GM12878 (cell line): ENCODE measurements at regions not wholly inside any gene's neighbourhood (a gene's known extent, or its start where the extent isn't known, plus 50 kb on each side); places are given as distances from the start of the nearest gene placed in this dataset.

Experiments used
- ATAC-seq: fragments of 200-7000 bp; cut with Tn5 transposase; 3 replicates; pipeline ENCODE4 v1.9.1; 2020; ENCODE audit warnings: mild to moderate bottlenecking, moderate library complexity
- BruUV-seq: library from RNA; stranded (reverse); fragments of 400-500 nt; replicated peaks from 2 replicates; lab custom pipeline; 2021; lab: Mats Ljungman, UMichigan
- CTCF ChIA-PET: fragments of 300-600 bp; sonication (Branson Sonifier 250); formaldehyde crosslinking; extraction: SDS; loops from one replicate; lab custom pipeline; 2021; ENCODE audit warnings: inconsistent platforms; lab: Yijun Ruan, JAX
- POLR2A ChIA-PET: fragments of 350-600 bp; formaldehyde crosslinking; extraction: SDS; loops from one replicate; lab custom pipeline; 2021; ENCODE audit warnings: inconsistent platforms; lab: Charles Lee
- RAD21 ChIA-PET: fragments of 300-600 bp; sonication (Branson Sonifier 250); formaldehyde crosslinking; loops from one replicate; lab custom pipeline; 2023; ENCODE audit warnings: antibody characterized with exemption; ENCODE audit not compliant: unreplicated experiment; lab: Charles Lee
- SMC1A ChIA-PET: fragments of 300-600 bp; sonication (Branson Sonifier 250); formaldehyde crosslinking; loops from one replicate; lab custom pipeline; 2023; ENCODE audit not compliant: unreplicated experiment, uncharacterized antibody; lab: Charles Lee
- DNase-seq: peaks from one replicate; pipeline ENCODE4 v3.0.0-alpha.2; 2011; ENCODE audit warnings: low read depth, low spot score
- FAIRE-seq: peaks from 3 replicates; lab custom pipeline; 2011; peaks lifted over from hg19 to GRCh38; lab: Jason Lieb, UNC
- H2AFZ ChIP-seq: 2 replicates; pipeline ENCODE4 v1.6.0; 2011; ENCODE audit warnings: low read depth, low read length, control low read depth; ENCODE audit not compliant: control insufficient read depth
- H3K27ac ChIP-seq: 2 replicates; pipeline ENCODE4 v1.5.1; 2011; ENCODE audit warnings: control low read depth; ENCODE audit not compliant: control insufficient read depth, insufficient read depth
- H3K27me3 ChIP-seq, 2 experiments: replicated peaks in 1 of 2; 2 replicates each; pipeline versions ENCODE4 v1.6.0 to v1.6.1; 2011; ENCODE audit warnings: low read length in 1 of 2; ENCODE audit not compliant: control insufficient read depth in 2 of 2, insufficient read depth in 2 of 2
- H3K36me3 ChIP-seq, 2 experiments: 2 replicates each; pipeline ENCODE4 v1.5.1; 2011; ENCODE audit warnings: low read length in 1 of 2; ENCODE audit not compliant: control insufficient read depth in 2 of 2, insufficient read depth in 2 of 2
- H3K4me1 ChIP-seq: 2 replicates; pipeline ENCODE4 v1.6.1; 2011; ENCODE audit warnings: mild to moderate bottlenecking, low read length, moderate library complexity, mixed read lengths; ENCODE audit not compliant: control insufficient read depth, insufficient read depth
- H3K4me2 ChIP-seq: 2 replicates; pipeline ENCODE4 v1.6.0; 2011; ENCODE audit warnings: control low read depth; ENCODE audit not compliant: control insufficient read depth, insufficient read depth
- H3K4me3 ChIP-seq: fragments of 200-600 bp; sonication (generic); 2 replicates; pipeline ENCODE4 v1.5.1; 2016
- H3K79me2 ChIP-seq: 2 replicates; pipeline ENCODE4 v1.6.0; 2011; ENCODE audit warnings: low read length; ENCODE audit not compliant: control insufficient read depth, insufficient read depth
- H3K9ac ChIP-seq: 2 replicates; pipeline ENCODE4 v1.8.0; 2011; ENCODE audit warnings: low read length, control low read depth, mixed read lengths; ENCODE audit not compliant: control insufficient read depth, insufficient read depth
- H3K9me3 ChIP-seq: replicated peaks from 3 replicates; pipeline ENCODE4 v1.5.1; 2011; ENCODE audit warnings: mild to moderate bottlenecking, low read length; ENCODE audit not compliant: control insufficient read depth, insufficient read depth
- H4K20me1 ChIP-seq: 2 replicates; pipeline ENCODE4 v1.6.0; 2011; ENCODE audit not compliant: control insufficient read depth, insufficient read depth
- CTCF ChIP-seq, 3 experiments: IDR thresholded peaks in 2 of 3; conservative IDR thresholded peaks in 1 of 3; 2 replicates each; pipeline ENCODE4 v1.5.1; 2011; ENCODE audit warnings: low read depth in 3 of 3, low read length in 3 of 3, mild to moderate bottlenecking in 3 of 3, control low read depth in 2 of 3, moderate library complexity in 2 of 3, inconsistent platforms in 1 of 3, mixed read lengths in 1 of 3; ENCODE audit not compliant: control insufficient read depth in 2 of 3, insufficient read depth in 1 of 3; ENCODE audit errors: extremely low read depth in 1 of 3
- DPF2 ChIP-seq: fragments of 450-650 bp; IDR thresholded peaks from 2 replicates; pipeline ENCODE4 v1.6.1; 2017; ENCODE audit warnings: mild to moderate bottlenecking
- IKZF1 ChIP-seq: fragments of 450-650 bp; conservative IDR thresholded peaks from 2 replicates; pipeline ENCODE4 v1.6.1; 2017; ENCODE audit warnings: antibody characterized with exemption, mild to moderate bottlenecking
- KAT2A ChIP-seq: conservative IDR thresholded peaks from 2 replicates; pipeline ENCODE4 v1.6.1; 2011; ENCODE audit warnings: low read depth, low read length; ENCODE audit not compliant: control insufficient read depth
- NBN ChIP-seq: fragments of 450-650 bp; IDR thresholded peaks from 2 replicates; pipeline ENCODE4 v1.6.1; 2016
- RAD21 ChIP-seq: IDR thresholded peaks from 2 replicates; pipeline ENCODE4 v1.6.1; 2011; ENCODE audit warnings: mild to moderate bottlenecking, low read depth, low read length, moderate library complexity; ENCODE audit not compliant: insufficient read depth
- RUNX3 ChIP-seq: IDR thresholded peaks from 2 replicates; pipeline ENCODE4 v1.6.1; 2012; ENCODE audit warnings: low read length, inconsistent platforms
- SMAD1 ChIP-seq: fragments of 450-650 bp; IDR thresholded peaks from 2 replicates; pipeline ENCODE4 v1.6.1; 2018; ENCODE audit warnings: mild to moderate bottlenecking, low read depth; ENCODE audit not compliant: partially characterized antibody
- SMARCA5 ChIP-seq: fragments of 450-650 bp; IDR thresholded peaks from 2 replicates; pipeline ENCODE4 v1.6.1; 2017; ENCODE audit warnings: mild to moderate bottlenecking
- SMC3 ChIP-seq: IDR thresholded peaks from 2 replicates; pipeline ENCODE4 v1.6.1; 2011; ENCODE audit warnings: low read length, improper control_type of control experiment, borderline replicate concordance
- TAF1 ChIP-seq: IDR thresholded peaks from 2 replicates; pipeline ENCODE4 v1.6.1; 2011; ENCODE audit warnings: mild to moderate bottlenecking, low read depth, low read length, borderline replicate concordance
- TBL1XR1 ChIP-seq: IDR thresholded peaks from 2 replicates; pipeline ENCODE4 v1.6.1; 2012; ENCODE audit warnings: low read depth, low read length, improper control_type of control experiment
- YY1 ChIP-seq: IDR thresholded peaks from 2 replicates; pipeline ENCODE4 v1.6.1; 2011; ENCODE audit warnings: low read depth, mild to moderate bottlenecking, low read length
- ZNF384 ChIP-seq: IDR thresholded peaks from 2 replicates; pipeline ENCODE4 v1.6.1; 2012; ENCODE audit warnings: low read depth, mild to moderate bottlenecking, low read length, improper control_type of control experiment, borderline replicate concordance
- WGBS: methylation state at CpG from one replicate; pipeline ENCODE4 v1.1.6; 2016; ENCODE audit warnings: low lambda C conversion rate; ENCODE audit not compliant: insufficient replicate concordance, insufficient coverage; ENCODE audit errors: missing lambda C conversion rate; 5-methylcytosine and 5-hydroxymethylcytosine counted together
- in situ Hi-C: fragments of 300-500 bp; cut with MboI; formaldehyde crosslinking; loops from 9 replicates; pipeline ENCODE4 v1.14.3; 2018; ENCODE audit warnings: mixed read lengths
- intact Hi-C: fragments of 100-400 bp; cut with micrococcal nuclease; formaldehyde crosslinking; loops from one replicate; pipeline ENCODE4 v1.14.2; 2022; ENCODE audit not compliant: unreplicated experiment
- TF ChIP-seq, protein P1 (sequence below): IDR thresholded peaks from 2 replicates; pipeline ENCODE4 v1.6.1; 2011; ENCODE audit warnings: low read depth, low read length, improper control_type of control experiment, borderline replicate concordance

- no peak for DNase-seq
- H3K79me2 ChIP-seq, result no peaks in the 10 kb centered on the region
- no peaks in the 10 kb centered on the region for H3K36me3 ChIP-seq
- BruUV-seq, result no TSS peak
- ChIA-PET POLR2A (interaction anchor here (1.0 to 1.3 kb wide), 2 partner anchors 19 to 128 kb away, joined by 3 read pairs; no protein-coding TSS in a partner anchor), SMC1A (interaction anchor here (1.0 to 3.7 kb wide), 22 partner anchors 10 to 295 kb away, joined by 3 to 27 read pairs (median 4); no protein-coding TSS in a partner anchor), CTCF (interaction anchor here (0.6 to 5.4 kb wide), 38 partner anchors 9 to 474 kb away, joined by 3 to 63 read pairs (median 4); no protein-coding TSS in a partner anchor), RAD21 (interaction anchor here (0.6 to 2.3 kb wide), 11 partner anchors 10 to 267 kb away, joined by 3 to 14 read pairs (median 3); no protein-coding TSS in a partner anchor)
- intact Hi-C loops, result loop anchor here (1.0 kb wide), 1 partner anchor 131 kb away; no protein-coding TSS in a partner anchor
- H4K20me1 ChIP-seq, result no peaks in the 10 kb centered on the region
- no peak for TF ChIP-seq KAT2A
- no peak for TF ChIP-seq NBN
- TF ChIP-seq TBL1XR1, result no peak
- TF ChIP-seq ZNF384, result 0 out of 2 replicates have a peak, but pooled peaks have one; percentile 3
- TF ChIP-seq RUNX3, result peak; percentile 37; the same call in 1 of the 2 replicates
- peak; percentile 71 for TF ChIP-seq SMC3
- peak; percentile 69; the same call in 1 of the 2 replicates for TF ChIP-seq SMARCA5
- TF ChIP-seq, protein P1, sequence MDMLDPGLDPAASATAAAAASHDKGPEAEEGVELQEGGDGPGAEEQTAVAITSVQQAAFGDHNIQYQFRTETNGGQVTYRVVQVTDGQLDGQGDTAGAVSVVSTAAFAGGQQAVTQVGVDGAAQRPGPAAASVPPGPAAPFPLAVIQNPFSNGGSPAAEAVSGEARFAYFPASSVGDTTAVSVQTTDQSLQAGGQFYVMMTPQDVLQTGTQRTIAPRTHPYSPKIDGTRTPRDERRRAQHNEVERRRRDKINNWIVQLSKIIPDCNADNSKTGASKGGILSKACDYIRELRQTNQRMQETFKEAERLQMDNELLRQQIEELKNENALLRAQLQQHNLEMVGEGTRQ, result no peak
- peak; percentile 96 for TF ChIP-seq YY1
- peak; percentile 84 for TF ChIP-seq RAD21
- no peak for TF ChIP-seq DPF2
- peak; percentile 23; the same call in 1 of the 2 replicates for TF ChIP-seq IKZF1
- TF ChIP-seq TAF1, result no peak
- TF ChIP-seq CTCF (IDR thresholded peaks at IDR 0.05 in 2 of 3, conservative IDR thresholded peaks at IDR 0.05 in 1 of 3; ENCODE audit: control insufficient read depth in 2 of 3, extremely low read depth in 1 of 3, insufficient read depth in 1 of 3, low read depth in 3 of 3, low read length in 3 of 3), result peak; percentile 85 to 96 (median 93)
- no peak for TF ChIP-seq SMAD1
- no peak overlapping the region for H3K4me3 ChIP-seq
- no peaks in the 10 kb centered on the region for H3K9me3 ChIP-seq
- no peaks in the 10 kb centered on the region for H3K4me1 ChIP-seq
- H3K27me3 ChIP-seq, result no peaks in the 10 kb centered on the region
- no peak overlapping the region for H3K9ac ChIP-seq
- ATAC-seq, result peak; percentile 84
- H3K27ac ChIP-seq, result no peak overlapping the region
- peak; percentile 89 for FAIRE-seq
- in situ Hi-C loops, result loop anchor here (5.0 kb wide), 3 partner anchors 133 to 263 kb away; no protein-coding TSS in a partner anchor
- H2AFZ ChIP-seq, result peak overlapping the region; percentile 87
- H3K4me2 ChIP-seq, result peak overlapping the region; percentile 8; the same call in 1 of the 2 replicates
- WGBS, result 30% methylated on average over 5 of the region's 5 CpGs
These were observed 133.4 kb downstream of the SLC1A3 start for GRCh38 chr5:36739751-36740221.
